H1 (cell line): ENCODE measurements at regions not wholly inside any gene's neighbourhood (a gene's known extent, or its start where the extent isn't known, plus 50 kb on each side); places are given as distances from the start of the nearest gene placed in this dataset.

Experiments
- CTCF ChIA-PET: fragments of 300-600 bp; sonication (Branson Sonifier 250); formaldehyde crosslinking; loops from one replicate; lab custom pipeline; 2021; ENCODE audit not compliant: partially characterized antibody; lab: Charles Lee
- POLR2A ChIA-PET: fragments of 300-600 bp; sonication (Branson Sonifier 250); formaldehyde crosslinking; loops from one replicate; lab custom pipeline; 2021; ENCODE audit warnings: inconsistent platforms; ENCODE audit not compliant: partially characterized antibody; lab: Charles Lee
- DNase-seq, 2 experiments: peaks; one replicate each; pipeline versions ENCODE4 v3.0.0 to v3.0.0-alpha.2; 2010 to 2022; ENCODE audit warnings: low spot score in 2 of 2, low read depth in 1 of 2, mixed read lengths in 1 of 2
- FAIRE-seq: peaks from 2 replicates; lab custom pipeline; 2011; peaks lifted over from hg19 to GRCh38; lab: Jason Lieb, UNC
- H2AFZ ChIP-seq: 2 replicates; pipeline ENCODE4 v1.8.1; 2012; ENCODE audit warnings: low read length, inconsistent platforms
- H2AK5ac ChIP-seq: 2 replicates; pipeline ENCODE4 v1.6.1; 2013; ENCODE audit warnings: low read depth, low read length
- H2BK120ac ChIP-seq: replicated peaks from 2 replicates; pipeline ENCODE3; 2013; ENCODE audit warnings: low read depth, low read length, inconsistent platforms
- H2BK12ac ChIP-seq: 2 replicates; pipeline ENCODE4 v1.6.1; 2013; ENCODE audit warnings: low read depth, low read length
- H2BK15ac ChIP-seq: 2 replicates; pipeline ENCODE4 v1.6.1; 2013; ENCODE audit warnings: low read length
- H2BK20ac ChIP-seq: 2 replicates; pipeline ENCODE4 v1.6.1; 2013; ENCODE audit warnings: low read length
- H2BK5ac ChIP-seq: 2 replicates; pipeline ENCODE4 v1.6.1; 2013; ENCODE audit warnings: low read depth, low read length
- H3K14ac ChIP-seq: 2 replicates; pipeline ENCODE4 v1.6.1; 2013; ENCODE audit warnings: inconsistent platforms; ENCODE audit not compliant: insufficient read length
- H3K18ac ChIP-seq: 2 replicates; pipeline ENCODE4 v1.6.1; 2013; ENCODE audit warnings: low read length; ENCODE audit errors: extremely low read depth
- H3K23ac ChIP-seq: 2 replicates; pipeline ENCODE4 v1.6.1; 2013; ENCODE audit warnings: inconsistent platforms; ENCODE audit not compliant: insufficient read length
- H3K23me2 ChIP-seq: 2 replicates; pipeline ENCODE4 v1.6.1; 2013; ENCODE audit warnings: low read depth, low read length
- H3K27ac ChIP-seq: 2 replicates; pipeline ENCODE4 v1.6.1; 2011; ENCODE audit warnings: low read depth, low read length, inconsistent platforms
- H3K27me3 ChIP-seq, 4 experiments: replicated peaks in 1 of 4; 1 replicate in 1 of 4; 2 replicates in 3 of 4; pipeline versions ENCODE4 v1.6.1 to v1.8.1; 2011 to 2013; ENCODE audit warnings: low read length in 3 of 4, mild to moderate bottlenecking in 3 of 4, inconsistent platforms in 2 of 4, mixed read lengths in 2 of 4, moderate library complexity in 1 of 4; ENCODE audit not compliant: control insufficient read depth in 3 of 4, insufficient read depth in 3 of 4; ENCODE audit errors: extremely low read depth in 1 of 4
- H3K36me3 ChIP-seq, 4 experiments: 2 replicates each; pipeline versions ENCODE4 v1.6.1 to v1.8.1; 2011 to 2013; ENCODE audit warnings: mild to moderate bottlenecking in 4 of 4, low read length in 3 of 4, moderate library complexity in 2 of 4, control low read depth in 1 of 4, inconsistent platforms in 1 of 4; ENCODE audit not compliant: insufficient read depth in 4 of 4, control insufficient read depth in 2 of 4
- H3K4ac ChIP-seq: replicated peaks from 2 replicates; pipeline ENCODE3; 2013; ENCODE audit warnings: low read length, low read depth, mixed read lengths, inconsistent platforms; ENCODE audit not compliant: insufficient read length
- H3K4me1 ChIP-seq, 4 experiments: replicated peaks in 1 of 4; 1 replicate in 1 of 4; 2 replicates in 3 of 4; pipeline versions ENCODE4 v1.6.1 to v1.8.1; 2011 to 2013; ENCODE audit warnings: low read length in 3 of 4, inconsistent platforms in 2 of 4, mixed read lengths in 1 of 4; ENCODE audit not compliant: insufficient read depth in 4 of 4, control insufficient read depth in 3 of 4
- H3K4me2 ChIP-seq, 2 experiments: 2 replicates each; pipeline versions ENCODE4 v1.6.1 to v1.8.1; 2011 to 2013; ENCODE audit warnings: low read depth in 2 of 2, low read length in 2 of 2, control low read depth in 1 of 2, inconsistent platforms in 1 of 2, mild to moderate bottlenecking in 1 of 2; ENCODE audit not compliant: insufficient read depth in 1 of 2
- H3K4me3 ChIP-seq, 4 experiments: fragments of 200-600, 300-600 bp in 1 of 4; sonication (generic), shearing (Covaris generic), sonication (Bioruptor Twin) in 1 of 4; 2 replicates each; pipeline versions ENCODE4 v1.5.1 to v1.8.1; 2011 to 2016; ENCODE audit warnings: low read length in 4 of 4, low read depth in 3 of 4, control low read depth in 2 of 4, inconsistent platforms in 2 of 4, mild to moderate bottlenecking in 2 of 4, mixed read lengths in 1 of 4, moderate library complexity in 1 of 4; ENCODE audit not compliant: insufficient read depth in 2 of 4; ENCODE audit errors: extremely low read depth in 1 of 4
- H3K56ac ChIP-seq: replicated peaks from 2 replicates; pipeline ENCODE3; 2013; ENCODE audit warnings: low read depth, mild to moderate bottlenecking, mixed read lengths, low read length, inconsistent platforms; ENCODE audit not compliant: insufficient read length
- H3K79me1 ChIP-seq: 2 replicates; pipeline ENCODE4 v1.6.1; 2013; ENCODE audit warnings: low read depth, low read length, control low read depth
- H3K79me2 ChIP-seq, 2 experiments: 2 replicates each; pipeline versions ENCODE4 v1.6.1 to v1.8.1; 2012 to 2013; ENCODE audit warnings: low read length in 2 of 2, mild to moderate bottlenecking in 2 of 2, inconsistent platforms in 1 of 2; ENCODE audit not compliant: insufficient read depth in 2 of 2, control insufficient read depth in 1 of 2
- H3K9ac ChIP-seq, 4 experiments: replicated peaks in 1 of 4; 1 replicate in 1 of 4; 2 replicates in 3 of 4; pipeline versions ENCODE4 v1.6.1 to v1.8.1; 2011 to 2013; ENCODE audit warnings: low read depth in 3 of 4, low read length in 3 of 4, control low read depth in 2 of 4, mild to moderate bottlenecking in 2 of 4, moderate library complexity in 2 of 4, inconsistent platforms in 1 of 4; ENCODE audit errors: extremely low read depth in 1 of 4
- H3K9me3 ChIP-seq, 2 experiments: 2 replicates each; pipeline versions ENCODE4 v1.6.1 to v1.8.1; 2012 to 2013; ENCODE audit warnings: mild to moderate bottlenecking in 2 of 2, moderate library complexity in 2 of 2, control low read depth in 1 of 2, inconsistent platforms in 1 of 2, low read depth in 1 of 2, low read length in 1 of 2, mixed read lengths in 1 of 2; ENCODE audit not compliant: insufficient read depth in 2 of 2
- H4K20me1 ChIP-seq, 2 experiments: replicated peaks in 1 of 2; 2 replicates each; pipeline versions ENCODE3 to v1.8.1; 2011 to 2013; ENCODE audit warnings: inconsistent platforms in 2 of 2, low read length in 2 of 2, mild to moderate bottlenecking in 1 of 2; ENCODE audit not compliant: insufficient read depth in 2 of 2, control insufficient read depth in 1 of 2
- H4K5ac ChIP-seq: 2 replicates; pipeline ENCODE4 v1.6.1; 2013; ENCODE audit warnings: low read length, low read depth, mixed read lengths, inconsistent platforms; ENCODE audit not compliant: insufficient read length
- H4K8ac ChIP-seq: 2 replicates; pipeline ENCODE4 v1.8.0; 2013; ENCODE audit warnings: mild to moderate bottlenecking, moderate library complexity, low read length, inconsistent platforms; ENCODE audit not compliant: insufficient read depth; ENCODE audit errors: extremely low read depth
- H4K91ac ChIP-seq: replicated peaks from 2 replicates; pipeline ENCODE3; 2013; ENCODE audit warnings: low read length, mixed read lengths, inconsistent platforms; ENCODE audit not compliant: insufficient read length
- ATF3 ChIP-seq: IDR thresholded peaks from 2 replicates; pipeline ENCODE4 v1.6.1; 2011; ENCODE audit warnings: low read depth, mild to moderate bottlenecking, low read length; ENCODE audit not compliant: insufficient read depth
- BRCA1 ChIP-seq: IDR thresholded peaks from 2 replicates; pipeline ENCODE4 v1.6.1; 2012; ENCODE audit warnings: low read depth, low read length, improper control_type of control experiment
- CBX5 ChIP-seq: fragments of 300-800, 300-1000 bp; sonication (generic); IDR thresholded peaks from 2 replicates; pipeline ENCODE4 v1.7.1; 2016; ENCODE audit warnings: antibody characterized with exemption, low read length, low read depth
- CEBPB ChIP-seq: IDR thresholded peaks from 2 replicates; pipeline ENCODE4 v1.6.1; 2012; ENCODE audit warnings: low read depth, low read length
- CREB1 ChIP-seq: IDR thresholded peaks from 2 replicates; pipeline ENCODE4 v1.6.1; 2012; ENCODE audit warnings: inconsistent platforms
- EP300 ChIP-seq, 2 experiments: IDR thresholded peaks; 1 replicate in 1 of 2; 2 replicates in 1 of 2; pipeline ENCODE4 v1.6.1; 2011 to 2012; ENCODE audit warnings: low read depth in 2 of 2, low read length in 2 of 2, mild to moderate bottlenecking in 2 of 2, borderline replicate concordance in 1 of 2, inconsistent platforms in 1 of 2, moderate library complexity in 1 of 2
- FOSL1 ChIP-seq: IDR thresholded peaks from 2 replicates; pipeline ENCODE4 v1.6.1; 2011; ENCODE audit warnings: mild to moderate bottlenecking, low read depth, low read length, moderate library complexity; ENCODE audit not compliant: insufficient read depth
- GABPA ChIP-seq: IDR thresholded peaks from 2 replicates; pipeline ENCODE4 v1.6.1; 2011; ENCODE audit warnings: mild to moderate bottlenecking, low read length, moderate library complexity, borderline replicate concordance; ENCODE audit not compliant: insufficient read depth
- JUN ChIP-seq: IDR thresholded peaks from 2 replicates; pipeline ENCODE4 v1.6.1; 2011; ENCODE audit warnings: low read depth, mild to moderate bottlenecking, improper control_type of control experiment, low read length
- KDM1A ChIP-seq: fragments of 200-600, 300-600 bp; sonication (generic); IDR thresholded peaks from 2 replicates; pipeline ENCODE4 v1.7.1; 2016; ENCODE audit warnings: mild to moderate bottlenecking, low read length, borderline replicate concordance
- KDM4A ChIP-seq: IDR thresholded peaks from one replicate; pipeline ENCODE4 v1.7.1; 2012; ENCODE audit warnings: low read depth, mild to moderate bottlenecking, moderate library complexity, low read length, inconsistent platforms; ENCODE audit not compliant: severe bottlenecking
- SIN3A ChIP-seq, 2 experiments: IDR thresholded peaks in 1 of 2; conservative IDR thresholded peaks in 1 of 2; 2 replicates each; pipeline ENCODE4 v1.6.1; 2011 to 2012; ENCODE audit warnings: low read length in 2 of 2, improper control_type of control experiment in 1 of 2, low read depth in 1 of 2, mild to moderate bottlenecking in 1 of 2
- SRF ChIP-seq: IDR thresholded peaks from 2 replicates; pipeline ENCODE4 v1.6.1; 2011; ENCODE audit warnings: mild to moderate bottlenecking, low read depth, low read length, moderate library complexity
- TAF1 ChIP-seq: IDR thresholded peaks from 2 replicates; pipeline ENCODE4 v1.6.1; 2011; ENCODE audit warnings: mild to moderate bottlenecking, low read depth, low read length
- WGBS, 2 experiments: shearing (Covaris generic) in 1 of 2; methylation state at CpG; one replicate each; pipeline versions ENCODE4 v1.1.6 to v1.1.7; 2013 to 2015; ENCODE audit warnings: low lambda C conversion rate in 2 of 2, mixed read lengths in 2 of 2, inconsistent platforms in 1 of 2, low coverage in 1 of 2, missing lambda C conversion rate in 1 of 2; ENCODE audit not compliant: insufficient replicate concordance in 2 of 2, insufficient coverage in 1 of 2, insufficient read length in 1 of 2; ENCODE audit errors: extremely low coverage in 1 of 2, missing lambda C conversion rate in 1 of 2; 5-methylcytosine and 5-hydroxymethylcytosine counted together
- TF ChIP-seq, protein P1 (sequence below): IDR thresholded peaks from 2 replicates; pipeline ENCODE4 v1.6.1; 2012; ENCODE audit warnings: inconsistent platforms

GRCh38 chr12:28771968-28772367 is 377.1 kb upstream of the FAR2 start:
- Histone ChIP-seq H3K14ac (no peak overlapping the region), H3K4me2 (no peak overlapping the region), H4K91ac (no peak overlapping the region), H2BK5ac (no peak overlapping the region), H2BK20ac (no peak overlapping the region), H3K79me2 (no peaks in the 10 kb centered on the region), H2BK15ac (no peak overlapping the region), H3K9ac (no peak overlapping the region), H3K23me2 (peaks cover 1% of the 10 kb centered on the region; the same call in 1 of the 2 replicates), H2BK12ac (no peak overlapping the region), H3K4me3 (no peak overlapping the region), H4K8ac (no peak overlapping the region), H3K9me3 (no peaks in the 10 kb centered on the region), H3K23ac (no peak overlapping the region), H4K5ac (no peak overlapping the region), H3K27ac (no peak overlapping the region), H4K20me1 (no peaks in the 10 kb centered on the region), H3K79me1 (no peaks in the 10 kb centered on the region), H3K36me3 (no peaks in the 10 kb centered on the region), H3K4ac (no peak overlapping the region), H3K18ac (no peak overlapping the region), H3K56ac (no peak overlapping the region), H2AFZ (no peak overlapping the region), H2AK5ac (no peak overlapping the region), H2BK120ac (no peak overlapping the region), H3K27me3 (no peaks in the 10 kb centered on the region), H3K4me1 (no peaks in the 10 kb centered on the region)
- WGBS, 2 experiments: 82% methylated on average over 4 of the region's 4 CpGs; no CpG with 5 or more reads in 1 of the 2 experiments
- DNase-seq: no peak
- POLR2A ChIA-PET: no interaction called here
- CTCF ChIA-PET: no interaction called here
- no peak for FAIRE-seq
- no peak for TF ChIP-seq SIN3A (conservative IDR thresholded peaks at IDR 0.05 in 1 of 2, IDR thresholded peaks at IDR 0.05 in 1 of 2; ENCODE audit: low read depth in 1 of 2, low read length in 2 of 2)
- TF ChIP-seq GABPA: no peak
- no peak for TF ChIP-seq SRF
- TF ChIP-seq KDM1A: no peak
- TF ChIP-seq TAF1: no peak
- TF ChIP-seq CEBPB: no peak
- TF ChIP-seq CREB1: no peak
- TF ChIP-seq, protein P1, sequence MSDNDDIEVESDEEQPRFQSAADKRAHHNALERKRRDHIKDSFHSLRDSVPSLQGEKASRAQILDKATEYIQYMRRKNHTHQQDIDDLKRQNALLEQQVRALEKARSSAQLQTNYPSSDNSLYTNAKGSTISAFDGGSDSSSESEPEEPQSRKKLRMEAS: no peak
- no peak for TF ChIP-seq BRCA1
- no peak for TF ChIP-seq KDM4A
- no peak for TF ChIP-seq ATF3
- TF ChIP-seq JUN: no peak
- TF ChIP-seq EP300 (IDR thresholded peaks at IDR 0.05; ENCODE audit: borderline replicate concordance in 1 of 2, low read depth in 2 of 2, low read length in 2 of 2): no peak
- TF ChIP-seq CBX5: no peak
- TF ChIP-seq FOSL1: no peak
